H9 (cell line): ENCODE measurements at regions not wholly inside any gene's neighbourhood (a gene's known extent, or its start where the extent isn't known, plus 50 kb on each side); places are given as distances from the start of the nearest gene placed in this dataset.

Source experiments
- DNase-seq: peaks from one replicate; pipeline ENCODE4 v3.0.0-alpha.2; 2017
- H2AFZ ChIP-seq: one replicate; pipeline ENCODE4 v1.6.1; 2013; ENCODE audit warnings: mild to moderate bottlenecking, low read length, control low read depth, moderate library complexity
- H2AK5ac ChIP-seq: 2 replicates; pipeline ENCODE4 v1.6.1; 2013; ENCODE audit warnings: low read length, control low read depth, mixed read lengths; ENCODE audit not compliant: insufficient read length
- H2BK120ac ChIP-seq: one replicate; pipeline ENCODE4 v1.6.1; 2013; ENCODE audit warnings: low read depth, mild to moderate bottlenecking, low read length, control low read depth, inconsistent platforms; ENCODE audit not compliant: poor library complexity, severe bottlenecking
- H2BK12ac ChIP-seq: 2 replicates; pipeline ENCODE4 v1.6.1; 2013; ENCODE audit warnings: low read length, control low read depth, mixed read lengths, low read depth; ENCODE audit not compliant: insufficient read length
- H2BK15ac ChIP-seq: 2 replicates; pipeline ENCODE4 v1.6.1; 2013; ENCODE audit warnings: low read depth, low read length, control low read depth
- H2BK20ac ChIP-seq: one replicate; pipeline ENCODE4 v1.6.1; 2013; ENCODE audit warnings: low read depth, mild to moderate bottlenecking, low read length, control low read depth, inconsistent platforms; ENCODE audit not compliant: poor library complexity, severe bottlenecking
- H2BK5ac ChIP-seq: 2 replicates; pipeline ENCODE4 v1.6.1; 2013; ENCODE audit warnings: low read length, control low read depth, mixed read lengths; ENCODE audit not compliant: insufficient read length
- H3K14ac ChIP-seq: 2 replicates; pipeline ENCODE4 v1.6.1; 2013; ENCODE audit warnings: low read length, control low read depth; ENCODE audit not compliant: insufficient read depth
- H3K18ac ChIP-seq: 2 replicates; pipeline ENCODE4 v1.6.1; 2013; ENCODE audit warnings: low read depth, mild to moderate bottlenecking, mixed read lengths, low read length, control low read depth; ENCODE audit not compliant: insufficient read length
- H3K23ac ChIP-seq: 2 replicates; pipeline ENCODE4 v1.6.1; 2013; ENCODE audit warnings: low read length, control low read depth, mixed read lengths, low read depth; ENCODE audit not compliant: insufficient read length
- H3K23me2 ChIP-seq: 2 replicates; pipeline ENCODE4 v1.6.1; 2013; ENCODE audit warnings: low read depth, mild to moderate bottlenecking, mixed read lengths, low read length, control low read depth; ENCODE audit not compliant: insufficient read length, poor library complexity, severe bottlenecking
- H3K27ac ChIP-seq: 2 replicates; pipeline ENCODE4 v1.5.1; 2013; ENCODE audit warnings: low read length, control low read depth, mixed read lengths, low read depth; ENCODE audit not compliant: insufficient read length
- H3K27me3 ChIP-seq: 2 replicates; pipeline ENCODE4 v1.6.1; 2013; ENCODE audit warnings: low read length, control low read depth, inconsistent platforms; ENCODE audit not compliant: insufficient read depth
- H3K4ac ChIP-seq: 2 replicates; pipeline ENCODE4 v1.6.1; 2013; ENCODE audit warnings: low read depth, mild to moderate bottlenecking, control low read depth, inconsistent platforms, low read length, moderate library complexity
- H3K4me1 ChIP-seq: 2 replicates; pipeline ENCODE4 v1.6.1; 2013; ENCODE audit warnings: low read length, control low read depth, inconsistent platforms; ENCODE audit not compliant: insufficient read depth
- H3K4me2 ChIP-seq: 2 replicates; pipeline ENCODE4 v1.6.1; 2013; ENCODE audit warnings: low read length, control low read depth, mixed read lengths; ENCODE audit not compliant: insufficient read length, insufficient read depth
- H3K56ac ChIP-seq: 2 replicates; pipeline ENCODE4 v1.6.1; 2013; ENCODE audit warnings: low read depth, mild to moderate bottlenecking, mixed read lengths, low read length, control low read depth; ENCODE audit not compliant: insufficient read length
- H3K79me1 ChIP-seq: 2 replicates; pipeline ENCODE4 v1.6.1; 2013; ENCODE audit warnings: low read depth, mild to moderate bottlenecking, moderate library complexity, low read length, control low read depth, inconsistent platforms; ENCODE audit not compliant: insufficient read depth, poor library complexity, severe bottlenecking
- H3K79me2 ChIP-seq: 2 replicates; pipeline ENCODE4 v1.6.1; 2013; ENCODE audit warnings: low read length, control low read depth, inconsistent platforms; ENCODE audit not compliant: insufficient read depth
- H3K9ac ChIP-seq: 2 replicates; pipeline ENCODE4 v1.6.1; 2013; ENCODE audit warnings: low read length, control low read depth, mixed read lengths; ENCODE audit not compliant: insufficient read length; ENCODE audit errors: extremely low read depth
- H3K9me3 ChIP-seq: one replicate; pipeline ENCODE4 v1.6.1; 2013; ENCODE audit warnings: low read depth, low read length, inconsistent platforms; ENCODE audit not compliant: control insufficient read depth
- H3T11ph ChIP-seq: one replicate; pipeline ENCODE4 v1.6.1; 2013; ENCODE audit warnings: mild to moderate bottlenecking, low read length, control low read depth, inconsistent platforms
- H4K20me1 ChIP-seq: one replicate; pipeline ENCODE4 v1.6.1; 2013; ENCODE audit not compliant: control insufficient read depth, insufficient read length, insufficient read depth
- H4K5ac ChIP-seq: 2 replicates; pipeline ENCODE4 v1.6.1; 2013; ENCODE audit warnings: low read depth, mild to moderate bottlenecking, mixed read lengths, low read length, control low read depth; ENCODE audit not compliant: insufficient read length
- H4K8ac ChIP-seq: replicated peaks from 2 replicates; pipeline ENCODE4 v1.6.1; 2013; ENCODE audit warnings: low read length, control low read depth, mixed read lengths, low read depth; ENCODE audit not compliant: insufficient read length
- H4K91ac ChIP-seq: 2 replicates; pipeline ENCODE4 v1.6.1; 2013; ENCODE audit warnings: low read depth, mild to moderate bottlenecking, moderate library complexity, mixed read lengths, low read length, control low read depth; ENCODE audit not compliant: insufficient read length
- H3K27ac Mint-ChIP-seq, 3 experiments: 2 replicates in 2 of 3; 3 replicates in 1 of 3; pipeline ENCODE4 v1.8.0; 2020 to 2021; ENCODE audit warnings: mixed read lengths in 3 of 3, mild to moderate bottlenecking in 1 of 3, moderate library complexity in 1 of 3
- H3K27me3 Mint-ChIP-seq: 2 replicates; pipeline ENCODE4 v1.8.0; 2021; ENCODE audit warnings: low read depth, mild to moderate bottlenecking, moderate library complexity, mixed read lengths
- H3K36me3 Mint-ChIP-seq, 3 experiments: 2 replicates in 2 of 3; 3 replicates in 1 of 3; pipeline ENCODE4 v1.8.0; 2020 to 2021; ENCODE audit warnings: low read depth in 3 of 3, mixed read lengths in 3 of 3; ENCODE audit not compliant: insufficient read depth in 1 of 3
- H3K4me1 Mint-ChIP-seq, 2 experiments: 2 replicates each; pipeline ENCODE4 v1.8.0; 2020; ENCODE audit warnings: mixed read lengths in 2 of 2
- H3K4me3 Mint-ChIP-seq, 2 experiments: 2 replicates in 1 of 2; 3 replicates in 1 of 2; pipeline ENCODE4 v1.8.0; 2020 to 2021; ENCODE audit warnings: mild to moderate bottlenecking in 2 of 2, mixed read lengths in 2 of 2, moderate library complexity in 1 of 2
- H3K9me3 Mint-ChIP-seq, 2 experiments: 2 replicates in 1 of 2; 3 replicates in 1 of 2; pipeline ENCODE4 v1.8.0; 2020; ENCODE audit warnings: mild to moderate bottlenecking in 2 of 2, mixed read lengths in 2 of 2, moderate library complexity in 1 of 2
- CTCF ChIP-seq: fragments of 200-600 bp; sonication (generic); conservative IDR thresholded peaks from 3 replicates; pipeline ENCODE4 v1.8.0; 2021; ENCODE audit warnings: antibody characterized with exemption, mild to moderate bottlenecking
- WGBS: extraction: QIAGEN DNeasy Blood & Tissue Kit; methylation state at CpG from one replicate; pipeline ENCODE4 v1.1.7; 2013; ENCODE audit warnings: missing lambda C conversion rate, low lambda C conversion rate, mixed read lengths; ENCODE audit not compliant: insufficient read length; ENCODE audit errors: extremely low coverage; 5-methylcytosine and 5-hydroxymethylcytosine counted together

- Mint-ChIP-seq H3K4me3 (no peak overlapping the region), H3K9me3 (no peaks in the 10 kb centered on the region), H3K36me3 (no peaks in the 10 kb centered on the region), H3K4me1 (peaks cover 44 to 53% of the 10 kb centered on the region in 2 experiments), H3K27me3 (no peaks in the 10 kb centered on the region; the same call in 1 of the 2 replicates), H3K27ac (no peak overlapping the region)
- Histone ChIP-seq H3K27me3 (no peaks in the 10 kb centered on the region; the same call in 1 of the 2 replicates), H3K4me2 (no peak overlapping the region), H2BK5ac (no peak overlapping the region), H3K27ac (no peak overlapping the region), H2BK15ac (no peak overlapping the region), H2AFZ (no peak overlapping the region), H3K79me2 (no peaks in the 10 kb centered on the region), H3K9me3 (no peaks in the 10 kb centered on the region), H3K4ac (no peak overlapping the region), H2BK120ac (no peak overlapping the region), H2AK5ac (no peak overlapping the region), H3K23ac (no peak overlapping the region), H3K18ac (peak overlapping the region; percentile 42), H4K8ac (no peak overlapping the region), H2BK12ac (no peak overlapping the region), H3K9ac (no peak overlapping the region), H4K91ac (no peak overlapping the region), H3K4me1 (peaks cover 11% of the 10 kb centered on the region; the same call in 1 of the 2 replicates), H3K79me1 (no peaks in the 10 kb centered on the region), H4K5ac (no peak overlapping the region), H3K56ac (no peak overlapping the region), H3K14ac (no peak overlapping the region), H3T11ph (no peak overlapping the region), H4K20me1 (no peaks in the 10 kb centered on the region), H2BK20ac (no peak overlapping the region), H3K23me2 (peaks cover 3% of the 10 kb centered on the region)
- no peak for TF ChIP-seq CTCF
- WGBS = no CpG with 5 or more reads among the region's 3 CpGs
- no peak for DNase-seq
Measured at GRCh38 chr5:142387024-142387682, 62.3 kb upstream of the SPRY4 start.
